DND-41 (cell line): ENCODE measurements at regions not wholly inside any gene's neighbourhood (a gene's known extent, or its start where the extent isn't known, plus 50 kb on each side); places are given as distances from the start of the nearest gene placed in this dataset.

ENCODE experiments used
- EZH2 ChIP-seq: IDR thresholded peaks from 3 replicates; pipeline ENCODE4 v1.6.1; 2012; ENCODE audit warnings: borderline replicate concordance, low read depth, mild to moderate bottlenecking, moderate library complexity, low read length, inconsistent platforms; ENCODE audit not compliant: severe bottlenecking
- TF ChIP-seq, protein P1 (sequence below): IDR thresholded peaks from 2 replicates; pipeline ENCODE4 v1.5.1; 2012; ENCODE audit warnings: borderline replicate concordance, low read length, moderate library complexity, mild to moderate bottlenecking; ENCODE audit not compliant: poor library complexity, severe bottlenecking; ENCODE audit errors: extremely low read depth

DNA sequence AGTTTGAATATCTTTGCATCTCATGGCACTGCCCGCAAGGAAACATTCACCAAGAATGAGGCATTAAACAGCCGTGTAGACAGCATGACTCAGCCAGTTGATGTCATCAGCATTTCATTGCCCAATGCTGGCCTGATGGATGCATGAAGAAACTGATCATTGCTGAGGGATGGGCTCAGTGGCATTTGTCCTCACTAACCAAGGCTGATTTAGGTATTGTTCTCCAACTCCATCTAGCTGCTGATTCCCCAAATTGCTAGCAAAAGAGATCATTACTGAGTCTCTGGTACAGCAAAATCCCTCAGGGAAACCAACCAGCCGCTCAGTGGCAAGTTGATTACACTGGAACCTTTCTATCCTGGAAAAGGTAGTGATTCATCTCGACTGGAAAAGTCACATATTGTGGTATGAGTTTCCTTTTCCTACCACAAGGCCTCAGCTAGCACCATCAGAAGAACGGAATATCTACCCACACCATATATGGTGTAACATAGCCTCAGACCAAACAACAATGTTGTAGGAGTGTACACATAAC is 186.5 kb upstream of the GAP43 start:
- TF ChIP-seq, protein P1, sequence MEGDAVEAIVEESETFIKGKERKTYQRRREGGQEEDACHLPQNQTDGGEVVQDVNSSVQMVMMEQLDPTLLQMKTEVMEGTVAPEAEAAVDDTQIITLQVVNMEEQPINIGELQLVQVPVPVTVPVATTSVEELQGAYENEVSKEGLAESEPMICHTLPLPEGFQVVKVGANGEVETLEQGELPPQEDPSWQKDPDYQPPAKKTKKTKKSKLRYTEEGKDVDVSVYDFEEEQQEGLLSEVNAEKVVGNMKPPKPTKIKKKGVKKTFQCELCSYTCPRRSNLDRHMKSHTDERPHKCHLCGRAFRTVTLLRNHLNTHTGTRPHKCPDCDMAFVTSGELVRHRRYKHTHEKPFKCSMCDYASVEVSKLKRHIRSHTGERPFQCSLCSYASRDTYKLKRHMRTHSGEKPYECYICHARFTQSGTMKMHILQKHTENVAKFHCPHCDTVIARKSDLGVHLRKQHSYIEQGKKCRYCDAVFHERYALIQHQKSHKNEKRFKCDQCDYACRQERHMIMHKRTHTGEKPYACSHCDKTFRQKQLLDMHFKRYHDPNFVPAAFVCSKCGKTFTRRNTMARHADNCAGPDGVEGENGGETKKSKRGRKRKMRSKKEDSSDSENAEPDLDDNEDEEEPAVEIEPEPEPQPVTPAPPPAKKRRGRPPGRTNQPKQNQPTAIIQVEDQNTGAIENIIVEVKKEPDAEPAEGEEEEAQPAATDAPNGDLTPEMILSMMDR, result no peak
- TF ChIP-seq EZH2, result no peak
